Upper lobe of right lung (tissue), 1 donor: ENCODE measurements at regions not wholly inside any gene's neighbourhood (a gene's known extent, or its start where the extent isn't known, plus 50 kb on each side); places are given as distances from the start of the nearest gene placed in this dataset.

Experiments used
- ATAC-seq: fragments of 200-7000 bp; cut with Tn5 transposase; one replicate; pipeline ENCODE4 v1.9.1; 2020; ENCODE audit warnings: mild to moderate bottlenecking, moderate library complexity
- DNase-seq: peaks from one replicate; pipeline ENCODE4 v3.0.0-alpha.2; 2020
- H3K27ac ChIP-seq: fragments of 200-600 bp; one replicate; pipeline ENCODE4 v1.8.0; 2022
- H3K27me3 ChIP-seq: fragments of 200-600 bp; one replicate; pipeline ENCODE4 v1.8.0; 2022; ENCODE audit warnings: mild to moderate bottlenecking
- H3K36me3 ChIP-seq: fragments of 200-600 bp; one replicate; pipeline ENCODE4 v1.8.0; 2022
- H3K4me1 ChIP-seq: fragments of 200-600 bp; one replicate; pipeline ENCODE4 v1.8.0; 2022
- H3K4me3 ChIP-seq: fragments of 200-600 bp; one replicate; pipeline ENCODE4 v1.8.0; 2022; ENCODE audit warnings: mild to moderate bottlenecking
- H3K9me3 ChIP-seq: fragments of 200-600 bp; one replicate; pipeline ENCODE4 v1.8.0; 2022
- CTCF ChIP-seq: fragments of 200-600 bp; IDR thresholded peaks from one replicate; pipeline ENCODE4 v1.8.0; 2022; ENCODE audit warnings: antibody characterized with exemption
- intact Hi-C: fragments of 100-400 bp; cut with DNase I; formaldehyde crosslinking; loops from one replicate; pipeline ENCODE4 v1.11.0; 2022
- donor health status: DM: no; HTN: yes; CAD: no; lungs with severe emphysema.

GRCh38 chr7:93747019-93747418 lies 143.5 kb downstream of the TFPI2 start:
- Histone ChIP-seq H3K4me1 (no peaks in the 10 kb centered on the region), H3K27ac (no peak overlapping the region), H3K4me3 (no peak overlapping the region), H3K36me3 (no peaks in the 10 kb centered on the region), H3K9me3 (no peaks in the 10 kb centered on the region), H3K27me3 (no peaks in the 10 kb centered on the region)
- TF ChIP-seq CTCF = no peak
- DNase-seq (no peak), ATAC-seq (no peak)
- intact Hi-C loops = no loop called here

DNA sequence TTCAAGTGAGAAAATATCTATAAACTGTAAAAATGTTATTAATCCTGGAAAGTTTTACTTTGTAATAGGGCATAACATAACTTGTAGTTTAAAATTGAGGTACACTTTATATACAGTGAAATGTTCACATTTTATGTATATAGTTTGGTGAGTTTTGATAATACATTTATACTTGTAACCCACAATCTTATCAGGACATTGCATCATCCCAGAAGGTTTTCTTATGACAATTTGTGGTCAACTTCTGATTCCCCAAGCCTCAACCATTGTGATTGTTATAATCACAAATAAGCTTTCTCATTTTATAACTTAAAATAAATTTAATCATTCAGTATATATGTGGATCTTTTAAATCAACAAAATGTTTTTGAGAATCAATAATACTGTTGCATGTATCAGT lies 151.1 kb downstream of the TFPI2 start:
- no peaks in the 10 kb centered on the region for H3K9me3 ChIP-seq
- H3K4me1 ChIP-seq = no peaks in the 10 kb centered on the region
- H3K27me3 ChIP-seq = no peaks in the 10 kb centered on the region
- H3K4me3 ChIP-seq = no peak overlapping the region
- DNase-seq (no peak), ATAC-seq (no peak)
- intact Hi-C loops = no loop called here
- no peaks in the 10 kb centered on the region for H3K36me3 ChIP-seq
- no peak for TF ChIP-seq CTCF
- no peak overlapping the region for H3K27ac ChIP-seq

- no peaks in the 10 kb centered on the region for H3K9me3 ChIP-seq
- no peak overlapping the region for H3K27ac ChIP-seq
- DNase-seq (no peak), ATAC-seq (no peak)
- TF ChIP-seq CTCF = no peak
- intact Hi-C loops = no loop called here
- no peak overlapping the region for H3K4me3 ChIP-seq
- H3K27me3 ChIP-seq = no peaks in the 10 kb centered on the region
- no peaks in the 10 kb centered on the region for H3K4me1 ChIP-seq
- no peaks in the 10 kb centered on the region for H3K36me3 ChIP-seq
These were observed 152.6 kb downstream of the TFPI2 start for GRCh38 chr7:93737953-93738352.

GRCh38 chr7:93736668-93737369 lies 153.7 kb downstream of the TFPI2 start:
- DNase-seq = no peak
- Histone ChIP-seq H3K4me3 (no peak overlapping the region), H3K9me3 (no peaks in the 10 kb centered on the region), H3K27ac (no peak overlapping the region), H3K4me1 (no peaks in the 10 kb centered on the region), H3K36me3 (no peaks in the 10 kb centered on the region), H3K27me3 (no peaks in the 10 kb centered on the region)
- no peak for ATAC-seq
- TF ChIP-seq CTCF = no peak
- intact Hi-C loops = no loop called here

- intact Hi-C loops = no loop called here
These were observed 153.8 kb upstream of the CALCR start for GRCh38 chr7:93728292-93728691.

More at GRCh38 chr7:93728292-93728691, 153.8 kb upstream of the CALCR start:
- Histone ChIP-seq H3K4me1 (no peaks in the 10 kb centered on the region), H3K9me3 (no peaks in the 10 kb centered on the region), H3K4me3 (no peak overlapping the region), H3K27me3 (peaks cover 4% of the 10 kb centered on the region), H3K36me3 (no peaks in the 10 kb centered on the region), H3K27ac (no peak overlapping the region)
- no peak for TF ChIP-seq CTCF
- no peak for ATAC-seq
- no peak for DNase-seq
